ENCODE measurements at regions not wholly inside any gene's neighbourhood (a gene's known extent, or its start where the extent isn't known, plus 50 kb on each side); places are given as distances from the start of the nearest gene placed in this dataset.
A peak's percentile ranks its signal among the peaks of the same experiment; 100 is the strongest.
"Not testable (repeated sequence)": the region's sequence is repeated elsewhere in the genome, so short reads cannot be mapped to it uniquely, and the experiment has no call there.

DNA sequence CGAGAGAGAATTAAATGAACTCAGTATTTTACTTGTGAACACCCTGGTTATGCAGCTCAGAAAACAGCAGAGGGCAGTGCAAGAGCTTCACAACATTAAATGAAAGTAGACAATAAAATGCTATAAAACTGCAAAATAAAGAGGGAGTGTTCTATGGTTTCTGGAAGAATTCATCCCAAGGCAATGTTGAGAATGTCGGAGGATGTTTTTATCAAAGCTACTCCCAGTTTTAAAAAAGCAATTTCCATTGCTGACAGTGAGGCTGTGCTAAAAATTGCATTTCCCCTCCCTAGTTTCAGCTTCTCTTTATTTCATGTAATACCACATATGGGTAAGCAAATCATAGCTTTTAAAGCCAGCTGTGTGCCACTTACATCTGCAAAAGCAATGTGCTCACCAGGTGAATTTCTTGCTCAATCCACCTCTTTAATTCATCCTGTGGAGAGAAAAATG is 296.8 kb downstream of the RAB38 start:
- DNase-seq (ENCODE audit: low read depth in 2 of 2): peak; percentile 18 to 56

DNA sequence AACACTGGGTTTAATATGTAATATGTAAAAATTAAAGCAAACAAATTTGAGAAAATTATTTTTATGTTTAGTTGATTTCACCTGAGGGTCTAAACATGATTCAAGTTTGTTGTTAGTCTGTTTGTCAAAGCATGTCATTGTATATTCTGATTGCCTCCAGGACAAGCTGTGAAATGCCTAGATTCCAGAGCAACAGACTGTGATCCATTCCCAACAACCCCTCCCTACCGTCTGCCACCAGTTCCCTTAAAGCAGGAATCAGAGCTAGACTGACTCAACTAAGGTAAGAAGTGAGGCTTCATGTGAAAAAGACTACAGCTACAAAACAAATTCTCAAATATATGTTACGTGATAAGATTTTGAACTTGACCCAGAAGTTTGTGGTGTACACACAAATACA is 304.2 kb downstream of the RAB38 start:
- no peak for DNase-seq (ENCODE audit: low read depth in 2 of 2)

DNA sequence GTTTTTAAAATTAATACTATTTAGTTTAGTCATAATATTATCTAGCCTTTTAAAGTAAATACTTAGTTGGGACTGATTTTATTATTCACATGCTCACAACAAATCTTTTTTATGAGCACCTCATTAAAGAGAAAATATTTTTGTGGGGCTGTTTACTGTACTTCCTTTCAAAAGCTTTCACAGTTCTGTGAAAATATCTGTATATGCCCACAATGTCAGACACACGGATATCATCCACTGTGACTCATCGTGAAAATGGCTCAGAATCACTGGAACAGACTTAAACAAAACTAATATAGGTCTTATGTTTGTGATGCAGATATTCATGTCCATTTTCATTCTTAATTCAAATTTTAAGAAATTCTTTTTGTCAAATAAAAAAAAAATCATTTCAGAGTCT is 305.2 kb downstream of the RAB38 start:
- no peak for DNase-seq (ENCODE audit: low read depth in 2 of 2)

DNA sequence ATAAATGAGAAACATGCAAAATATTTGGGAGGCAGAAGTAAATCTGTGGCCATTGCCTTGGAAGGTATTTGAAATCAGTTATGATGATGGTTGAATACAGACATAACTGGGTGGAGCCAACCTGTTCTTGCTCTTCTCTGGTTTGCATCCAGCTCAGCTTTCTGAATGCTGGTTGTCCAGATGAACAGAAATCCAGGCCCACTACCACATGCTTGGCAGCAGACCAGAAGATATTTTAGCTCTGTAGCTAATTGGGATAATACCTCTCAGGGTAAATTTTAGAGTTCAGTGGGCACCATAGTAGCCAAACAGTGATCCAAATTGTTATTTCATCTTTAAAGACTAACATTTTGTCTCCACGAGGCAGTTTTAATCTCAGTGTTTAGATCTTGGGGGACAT is 308.3 kb downstream of the RAB38 start:
- no peak for DNase-seq (ENCODE audit: low read depth in 2 of 2)

DNA sequence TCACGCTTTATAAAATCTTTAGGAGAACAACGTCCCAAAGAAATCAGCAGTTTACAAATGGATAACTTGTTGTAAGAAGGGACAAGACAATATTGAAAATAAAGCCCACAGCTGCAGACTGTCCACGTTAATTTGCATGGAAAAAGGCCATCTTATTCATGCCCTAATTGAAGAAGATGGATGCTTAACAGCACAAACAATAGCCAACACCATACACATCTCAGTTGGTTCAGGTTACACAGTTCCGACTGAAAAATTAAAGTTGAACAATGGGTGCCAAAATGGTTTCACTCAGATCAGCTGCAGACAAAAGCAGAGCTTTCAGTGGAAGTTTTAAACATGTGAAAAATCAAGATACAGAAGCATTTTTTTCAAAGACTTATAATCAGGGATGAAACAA is 314.2 kb downstream of the RAB38 start:
- DNase-seq (ENCODE audit: low read depth in 2 of 2): no peak

DNA sequence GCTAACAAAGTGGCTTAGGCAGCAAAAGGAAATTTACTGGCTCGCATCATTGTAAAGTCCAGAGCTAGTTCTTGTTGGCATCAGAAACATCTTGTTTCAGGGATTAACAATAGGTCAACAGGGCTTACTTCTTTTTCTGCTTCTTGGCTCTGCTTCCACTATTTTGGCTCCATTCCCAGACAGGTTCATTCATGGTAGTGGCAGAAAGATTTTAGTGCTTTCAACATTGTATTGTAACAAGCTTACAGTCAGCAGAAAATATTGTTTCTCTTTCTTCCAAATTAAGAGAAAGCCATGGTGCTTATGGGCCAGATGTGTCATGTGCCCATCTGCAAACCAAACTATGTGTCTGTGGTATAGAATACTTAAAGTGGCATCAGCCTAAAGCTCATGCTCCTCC is 315.6 kb downstream of the RAB38 start:
- peak in 1 of 2 donors; percentile 23 for DNase-seq (ENCODE audit: low read depth in 2 of 2)

DNA sequence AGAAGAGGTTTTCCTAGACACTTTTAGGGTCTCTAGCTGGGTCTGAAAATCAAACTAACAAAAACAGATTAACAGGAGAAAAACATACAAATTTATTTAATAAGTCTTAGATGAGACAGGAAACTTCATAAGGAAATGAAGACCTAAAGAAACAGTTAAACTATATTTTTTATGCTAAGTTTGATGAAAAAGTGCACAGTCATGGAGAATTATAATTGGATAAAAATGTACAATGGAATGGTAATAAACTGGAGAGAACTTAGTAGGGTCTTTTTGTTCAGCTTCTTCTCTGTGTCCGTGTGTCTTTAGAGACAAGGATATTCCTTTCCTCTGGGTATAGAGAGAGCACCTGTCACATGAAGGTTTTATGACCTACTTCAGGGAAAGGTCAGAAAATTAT is 323.4 kb downstream of the RAB38 start:
- DNase-seq (ENCODE audit: low read depth in 2 of 2): no peak

DNA sequence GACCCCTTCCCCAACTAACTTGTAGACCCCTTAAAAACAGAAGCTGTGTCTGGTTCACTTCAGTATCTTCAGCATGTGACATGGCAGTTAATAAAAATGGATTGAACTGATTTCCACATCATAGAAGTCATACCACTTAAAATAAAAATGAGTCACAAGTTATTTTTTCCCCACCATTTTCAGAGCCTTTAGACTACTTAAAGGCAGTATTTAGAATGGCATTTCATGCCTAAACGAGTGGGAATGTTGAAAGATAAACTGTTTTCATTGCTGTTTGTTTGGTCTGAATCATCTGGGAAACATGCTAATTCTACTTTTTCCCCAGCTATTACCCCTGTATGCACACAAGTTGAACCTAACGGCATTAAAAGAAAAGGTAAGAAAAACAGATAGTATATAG is 324.0 kb downstream of the RAB38 start:
- no peak for DNase-seq (ENCODE audit: low read depth in 2 of 2)

DNA sequence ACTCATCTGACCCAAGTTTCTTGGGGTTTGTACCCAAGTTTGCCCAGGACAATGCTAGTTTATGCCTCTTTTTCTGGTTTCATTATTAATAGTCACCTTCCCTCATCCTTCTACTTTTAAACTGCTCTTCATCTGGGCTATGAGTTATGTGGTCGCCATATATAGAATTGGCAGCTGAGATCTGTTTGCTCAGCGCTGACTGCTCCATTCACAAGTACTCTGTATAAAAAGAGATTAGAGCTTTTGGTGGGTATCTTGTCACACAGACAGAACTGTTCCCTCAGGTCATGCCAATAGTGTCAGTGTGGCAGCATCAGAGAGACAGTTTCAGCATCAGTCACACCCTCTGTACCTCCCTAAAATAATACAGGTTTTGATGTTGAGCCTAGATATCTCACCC is 326.0 kb downstream of the RAB38 start:
- DNase-seq (ENCODE audit: low read depth in 2 of 2): no peak

DNA sequence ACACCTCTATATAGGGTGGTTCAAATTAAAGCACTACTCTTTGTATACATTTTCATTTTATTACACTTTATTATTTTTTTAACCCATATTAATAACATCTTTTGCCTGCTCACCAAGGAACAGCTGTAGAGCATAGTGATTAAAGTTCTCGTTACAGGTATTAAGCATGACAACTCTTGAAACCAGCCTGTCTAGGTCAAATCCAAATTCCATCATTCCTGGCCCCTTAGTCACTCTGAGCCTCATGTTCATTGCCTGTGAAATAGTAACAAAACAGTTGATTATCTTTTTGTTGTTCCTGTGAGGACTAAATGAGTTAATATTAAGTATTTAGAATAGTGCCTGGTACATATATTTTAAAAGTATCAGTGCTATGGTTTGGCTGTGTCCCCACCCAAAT is 334.5 kb downstream of the RAB38 start:
- no peak for DNase-seq (ENCODE audit: low read depth in 2 of 2)

DNA sequence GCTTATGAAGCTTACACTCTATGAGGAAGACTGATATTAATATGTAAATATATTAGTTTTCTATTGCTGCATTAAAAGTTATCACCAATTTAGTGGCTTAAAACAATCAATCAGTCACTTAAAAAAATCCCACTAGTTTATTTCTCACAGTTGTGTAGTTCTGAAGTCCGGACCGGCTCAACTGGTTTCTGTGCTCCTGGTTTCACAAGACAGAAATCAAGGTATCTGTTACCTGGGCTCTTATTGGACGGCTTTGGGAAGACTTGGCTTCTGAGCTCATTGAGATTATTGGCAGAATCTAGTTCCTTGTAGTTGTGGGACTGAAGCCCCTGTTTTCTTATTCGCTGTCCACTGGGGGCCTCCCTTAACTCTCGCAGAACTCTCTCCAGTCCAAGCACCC is 343.0 kb downstream of the RAB38 start:
- no peak for DNase-seq (ENCODE audit: low read depth in 2 of 2)

DNA sequence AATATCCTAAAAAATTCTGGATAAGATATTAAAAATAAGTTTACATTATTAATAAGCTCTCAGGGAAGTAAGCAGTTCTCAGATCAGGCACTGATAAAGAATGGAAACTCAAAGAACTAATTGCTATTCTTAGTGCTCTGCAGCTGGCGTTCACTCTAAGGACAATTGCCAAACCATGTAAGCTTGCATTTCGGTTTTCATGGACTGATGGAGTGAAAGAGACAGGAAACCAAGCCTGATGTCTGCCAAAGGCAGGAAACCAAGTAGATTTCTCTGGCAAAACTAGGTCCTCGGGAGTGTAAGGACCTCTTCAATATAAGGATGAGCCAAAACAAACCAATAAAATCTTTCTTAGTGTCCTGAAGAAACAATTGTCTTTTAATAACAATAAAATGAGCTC is 355.2 kb downstream of the RAB38 start:
- no peak for DNase-seq (ENCODE audit: low read depth in 2 of 2)

DNA sequence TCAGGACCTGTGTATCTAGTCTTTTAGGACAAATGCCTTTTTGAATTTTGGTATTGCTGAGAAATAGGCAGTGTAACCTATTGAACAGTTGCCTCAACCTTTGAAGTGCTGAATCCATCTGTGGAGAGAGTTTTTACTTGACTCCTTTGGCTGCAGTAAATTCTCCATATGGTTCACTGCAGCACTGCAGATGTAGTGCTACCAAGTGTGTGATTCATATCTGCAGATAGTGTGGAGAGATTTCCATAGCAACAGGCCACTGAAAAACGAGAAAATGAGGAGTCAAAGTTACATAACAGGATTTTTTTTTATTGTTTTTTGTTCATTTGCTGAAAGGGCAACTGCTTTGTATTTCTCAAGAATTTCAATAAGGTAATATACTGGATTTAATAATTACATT is 356.1 kb downstream of the RAB38 start:
- DNase-seq (ENCODE audit: low read depth in 2 of 2): no peak

DNA sequence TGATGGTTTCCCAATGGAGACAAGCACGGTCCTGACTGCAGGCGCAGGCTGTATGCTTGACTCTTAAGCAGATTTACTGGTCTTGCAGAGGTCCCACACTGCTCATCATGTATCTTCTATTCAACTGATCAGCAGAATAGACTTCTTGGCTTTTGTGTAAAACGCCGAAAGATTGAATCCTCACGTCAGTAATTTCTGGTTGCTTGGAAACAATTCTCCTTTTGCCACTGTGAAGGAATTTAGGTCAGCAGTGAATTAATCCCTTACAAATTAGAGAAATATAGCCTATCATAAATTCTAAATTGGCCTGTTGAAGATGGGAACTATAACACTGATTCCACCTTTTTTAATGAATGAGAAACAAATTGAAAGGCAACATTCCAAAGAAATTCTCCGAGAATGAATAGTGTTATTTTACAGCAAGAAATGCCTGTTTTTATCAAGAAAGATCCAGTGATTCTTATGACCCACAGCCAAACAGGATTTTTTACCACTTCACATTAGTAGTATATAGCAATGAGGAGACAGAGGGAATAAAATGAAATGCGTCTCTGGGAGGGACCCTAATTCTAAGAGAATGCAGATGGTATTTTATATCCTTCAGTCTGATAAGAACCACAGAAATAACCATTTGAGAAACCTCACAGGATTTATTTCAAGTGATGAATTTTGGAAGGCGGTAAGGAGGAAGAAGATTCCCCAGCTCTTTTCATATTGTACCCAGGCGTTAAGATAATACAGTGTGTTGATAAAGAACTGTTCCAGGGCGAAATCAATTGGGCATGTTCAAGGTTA is 362.5 kb downstream of the RAB38 start:
- DNase-seq (ENCODE audit: low read depth in 2 of 2): no peak

DNA sequence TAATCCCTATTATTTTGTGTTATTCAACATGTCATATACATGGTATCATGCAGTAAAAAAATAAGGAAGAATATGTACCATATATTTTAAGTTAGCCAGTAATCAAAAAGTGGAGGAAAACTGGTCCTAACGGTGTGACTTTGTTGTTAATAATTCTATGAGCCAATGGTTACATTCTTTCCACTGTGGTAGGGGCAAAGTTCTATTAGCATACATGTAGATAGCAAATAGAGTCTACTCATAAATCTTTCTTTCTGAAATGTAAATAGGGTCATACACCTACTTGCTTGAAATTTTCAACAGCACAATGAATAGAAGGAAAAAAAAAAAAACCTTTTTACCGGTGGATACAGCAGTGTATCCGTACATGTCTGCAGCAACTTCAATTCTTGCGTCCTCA is 364.8 kb downstream of the RAB38 start:
- no peak for DNase-seq (ENCODE audit: low read depth in 2 of 2)

DNA sequence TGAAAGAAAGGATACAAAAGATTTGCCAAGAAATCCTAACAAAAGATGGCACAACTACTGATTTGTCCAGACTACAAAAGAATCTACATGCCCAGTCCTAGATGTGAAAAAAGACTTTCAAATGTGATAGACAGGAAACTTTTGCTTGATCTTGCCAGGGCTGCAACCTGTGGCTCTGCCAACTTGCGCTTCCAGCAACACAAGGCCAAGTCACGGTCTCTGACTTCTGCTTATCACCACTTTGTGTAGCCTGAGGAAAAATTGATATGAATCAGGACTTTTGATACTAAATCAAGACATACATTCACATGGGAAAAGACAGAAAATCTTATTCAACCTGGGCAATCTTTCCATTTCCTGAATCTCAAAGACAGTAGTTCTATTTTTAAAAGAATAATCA is 366.0 kb downstream of the RAB38 start:
- DNase-seq (ENCODE audit: low read depth in 2 of 2): no peak

DNA sequence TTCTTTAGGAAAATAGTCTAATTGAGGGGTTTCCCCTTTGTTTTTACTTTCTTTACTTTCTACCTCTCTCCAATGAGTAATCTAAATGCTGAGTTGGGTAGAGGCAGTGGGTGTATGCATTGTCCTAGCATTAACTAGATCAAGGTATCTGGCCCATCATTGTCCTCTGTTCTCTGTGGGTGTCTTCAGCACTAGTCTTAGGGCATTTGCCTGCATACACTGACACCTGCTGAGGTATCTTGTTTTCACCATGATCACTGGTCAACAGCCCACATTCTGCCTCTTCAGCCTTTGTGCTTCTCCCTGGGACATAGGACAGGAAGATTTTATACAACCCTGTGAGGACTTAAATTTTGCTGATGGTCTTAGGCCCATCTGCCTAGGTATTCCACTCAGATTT is 371.1 kb downstream of the RAB38 start:
- no peak for DNase-seq (ENCODE audit: low read depth in 2 of 2)

DNA sequence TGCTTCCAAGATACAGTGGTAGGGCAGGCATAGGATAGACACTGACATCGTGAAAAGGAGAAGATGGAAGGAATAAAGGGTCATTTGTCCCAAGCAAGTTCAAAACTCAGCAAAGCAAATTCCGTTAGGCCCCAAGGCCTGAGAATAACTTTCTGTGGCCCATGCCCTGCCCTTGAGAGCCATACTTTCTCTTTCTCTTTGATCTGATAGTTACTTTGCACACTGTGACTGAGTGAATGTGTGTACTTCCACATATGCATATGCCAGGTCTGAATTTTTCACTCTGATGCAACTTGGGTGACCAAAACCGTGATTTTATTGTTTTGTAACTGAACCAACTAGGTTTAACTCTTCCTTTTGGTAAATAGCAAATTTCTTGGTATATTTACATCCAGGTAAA is 371.5 kb downstream of the RAB38 start:
- DNase-seq (ENCODE audit: low read depth in 2 of 2): no peak

DNA sequence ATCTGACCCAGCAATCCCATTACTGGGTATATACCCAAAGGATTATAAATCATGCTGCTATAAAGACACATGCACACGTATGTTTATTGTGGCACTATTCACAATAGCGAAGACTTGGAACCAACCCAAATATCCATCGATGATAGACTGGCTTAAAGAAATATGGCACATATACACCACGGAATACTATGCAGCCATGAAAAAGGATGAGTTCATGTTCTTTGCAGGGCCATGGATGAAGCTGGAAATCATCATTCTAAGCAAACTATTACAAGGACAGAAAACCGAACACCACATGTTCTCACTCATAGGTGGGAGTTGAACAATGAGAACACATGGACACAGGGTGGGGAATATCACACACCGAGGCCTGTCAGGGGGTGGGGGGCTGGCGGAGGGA is 390.4 kb downstream of the RAB38 start:
- DNase-seq (ENCODE audit: low read depth in 2 of 2): not testable (repeated sequence)

DNA sequence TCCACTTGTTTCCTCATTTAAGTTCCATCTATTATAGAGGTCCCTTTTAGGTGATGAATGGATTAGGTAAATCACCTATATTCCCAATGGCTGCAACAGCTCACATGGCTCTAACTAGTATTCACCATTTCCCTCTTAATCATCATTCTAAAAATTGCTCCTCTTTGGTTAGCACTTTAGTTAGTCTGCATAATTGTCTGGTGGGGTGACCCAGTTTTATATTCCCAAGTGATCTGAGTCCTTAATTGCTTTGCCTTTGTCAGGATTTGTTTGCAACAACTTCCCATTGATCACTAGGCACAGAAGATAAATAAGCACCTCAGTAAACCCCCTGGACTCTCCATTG is 395.2 kb downstream of the RAB38 start:
- DNase-seq (ENCODE audit: low read depth in 2 of 2): no peak

DNA sequence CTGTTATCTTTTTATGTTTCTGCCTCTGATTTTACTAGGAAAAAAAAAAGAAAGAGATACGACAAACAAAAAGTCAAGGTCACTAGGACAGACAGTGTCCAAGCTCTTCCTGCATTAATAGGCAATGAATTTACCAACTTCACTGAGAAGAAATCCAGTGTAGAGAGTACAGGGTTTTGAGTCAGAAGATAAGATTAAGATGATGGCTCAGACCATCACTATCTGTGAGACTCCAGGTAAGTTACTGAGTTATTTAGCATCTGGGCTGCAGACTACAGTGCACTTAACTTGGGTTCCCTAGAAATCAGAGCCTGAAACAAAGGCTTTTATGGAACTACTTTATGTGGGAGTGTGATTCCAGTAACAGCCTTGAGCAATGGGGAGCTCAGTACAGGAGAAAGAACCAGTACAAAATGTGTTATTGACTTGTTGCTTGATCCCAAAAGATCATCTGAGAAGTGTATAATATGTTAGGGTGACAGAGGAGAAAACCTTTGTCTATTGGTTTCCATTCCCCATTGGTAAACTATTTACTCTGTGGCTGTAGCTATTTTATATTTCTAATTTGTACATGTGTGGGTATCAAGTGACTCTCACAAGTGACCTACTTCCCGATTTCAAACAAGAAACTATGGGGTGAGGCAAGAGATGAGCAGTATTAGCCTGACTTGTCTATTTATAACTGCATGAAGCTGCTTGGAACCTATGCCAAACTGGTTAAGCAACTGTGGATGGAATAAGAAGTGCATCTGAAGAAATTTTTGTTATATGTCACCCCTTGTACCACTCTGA is 395.8 kb downstream of the RAB38 start:
- no peak for DNase-seq (ENCODE audit: low read depth in 2 of 2)

DNA sequence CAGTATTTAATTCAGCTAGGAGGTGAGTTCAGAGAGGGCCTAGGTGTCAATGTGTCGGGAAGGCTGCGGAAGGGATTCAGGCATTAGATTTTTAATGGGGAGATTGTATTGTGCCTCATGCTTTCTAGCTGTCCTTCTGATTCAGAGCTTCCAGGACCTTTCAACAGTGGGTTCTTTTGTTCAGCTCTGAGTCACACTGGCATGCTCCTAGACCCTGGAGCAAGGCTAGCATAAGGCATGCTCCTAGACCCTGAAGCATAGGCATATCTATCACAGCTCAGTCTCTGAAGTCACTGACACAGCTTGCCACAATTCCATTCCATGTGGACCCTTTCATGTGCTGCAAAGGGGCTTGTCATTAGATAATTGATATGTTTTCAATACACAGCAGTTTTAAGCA is 396.9 kb downstream of the RAB38 start:
- no peak for DNase-seq (ENCODE audit: low read depth in 2 of 2)

DNA sequence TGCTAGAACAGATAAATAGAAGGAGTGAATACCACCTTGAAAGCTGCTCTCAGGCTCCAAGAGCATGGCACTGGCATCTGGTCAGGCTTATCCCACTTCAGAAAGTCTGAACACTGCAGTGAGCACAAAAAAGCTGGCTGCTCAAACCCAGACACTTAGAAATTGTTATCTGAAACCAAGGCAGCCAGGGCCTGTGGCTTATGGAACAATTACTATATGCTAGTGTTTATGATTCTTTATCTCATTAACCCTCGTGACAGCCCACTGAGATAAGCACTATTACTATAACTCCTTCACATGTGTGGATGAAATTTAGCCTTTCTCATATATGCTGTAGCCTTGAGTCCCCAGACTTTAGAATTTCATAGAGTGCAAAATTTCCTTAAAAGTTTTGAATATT is 400.2 kb downstream of the RAB38 start:
- no peak for DNase-seq (ENCODE audit: low read depth in 2 of 2)

Measured in dermis microvascular lymphatic vessel endothelial cell (primary cell).